Nucleus accumbens (tissue), 56 donors: ENCODE measurements at regions not wholly inside any gene's neighbourhood (a gene's known extent, or its start where the extent isn't known, plus 50 kb on each side); places are given as distances from the start of the nearest gene placed in this dataset.
A peak's percentile ranks its signal among the peaks of the same experiment; 100 is the strongest.

ENCODE experiments used
- DNase-seq, 56 donors: peaks; one replicate each; lab custom pipeline; 2025; lab: John Stamatoyannopoulos, UW

DNA sequence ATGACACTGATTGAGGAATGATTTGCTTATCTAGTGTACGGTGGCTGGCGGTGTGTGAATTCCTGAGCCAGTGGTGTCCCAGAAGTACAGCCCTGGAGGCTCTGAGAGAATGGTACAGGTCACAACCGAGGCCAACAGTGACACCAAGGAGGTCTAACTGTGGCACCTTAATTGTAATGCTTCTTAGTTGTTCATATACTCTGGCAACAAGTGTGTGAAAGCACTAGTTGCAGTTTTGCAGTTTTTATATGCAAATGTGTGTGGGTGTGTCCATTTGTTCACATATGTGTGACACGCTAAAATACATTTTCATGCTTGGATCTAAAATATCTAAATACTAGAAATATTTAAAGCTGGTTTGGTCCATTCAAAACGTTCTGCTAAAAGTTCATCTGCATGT, 185.3 kb upstream of the FMN2 start:
- no peak for DNase-seq

DNA sequence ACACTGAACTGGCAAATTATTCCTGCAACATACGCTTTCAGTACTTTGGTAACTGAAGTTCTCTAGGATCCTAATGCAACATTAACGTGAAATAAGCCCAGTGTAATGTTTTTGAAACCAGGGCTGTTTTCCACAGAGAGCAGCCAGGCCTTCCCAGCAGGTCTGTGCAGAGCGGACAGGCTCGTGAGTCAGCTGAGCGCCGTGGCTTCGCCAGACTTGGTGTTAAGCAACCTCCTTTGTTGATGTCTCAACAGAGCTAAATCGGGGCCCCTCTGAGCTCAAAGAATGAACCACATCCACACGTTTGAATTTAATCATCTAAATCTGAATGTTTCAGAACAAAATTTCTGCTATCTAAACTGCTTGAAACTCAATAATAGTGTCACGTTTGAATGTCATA, 181.8 kb upstream of the FMN2 start:
- DNase-seq, result peak in 1 of 56 donors; percentile 1

DNA sequence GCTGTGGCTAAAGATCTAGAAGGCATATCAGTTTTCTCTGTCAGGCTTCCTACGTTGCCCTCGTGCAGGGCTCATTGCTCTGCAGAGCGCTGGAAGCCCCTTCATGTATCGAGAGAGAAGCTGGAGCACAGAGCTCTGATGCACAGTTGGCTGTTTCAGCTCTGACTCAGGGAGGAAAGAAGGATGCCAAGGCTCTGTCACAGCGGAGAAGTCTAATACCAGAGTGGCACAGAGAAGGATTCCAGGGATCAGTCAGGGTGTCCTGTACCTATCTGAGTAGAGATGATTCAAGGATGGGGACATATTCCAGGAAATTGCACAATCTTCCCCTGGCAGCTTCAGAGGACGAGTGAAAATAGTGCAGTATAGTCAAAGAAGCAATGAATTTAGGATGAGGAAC, 179.2 kb upstream of the FMN2 start:
- no peak for DNase-seq

DNA sequence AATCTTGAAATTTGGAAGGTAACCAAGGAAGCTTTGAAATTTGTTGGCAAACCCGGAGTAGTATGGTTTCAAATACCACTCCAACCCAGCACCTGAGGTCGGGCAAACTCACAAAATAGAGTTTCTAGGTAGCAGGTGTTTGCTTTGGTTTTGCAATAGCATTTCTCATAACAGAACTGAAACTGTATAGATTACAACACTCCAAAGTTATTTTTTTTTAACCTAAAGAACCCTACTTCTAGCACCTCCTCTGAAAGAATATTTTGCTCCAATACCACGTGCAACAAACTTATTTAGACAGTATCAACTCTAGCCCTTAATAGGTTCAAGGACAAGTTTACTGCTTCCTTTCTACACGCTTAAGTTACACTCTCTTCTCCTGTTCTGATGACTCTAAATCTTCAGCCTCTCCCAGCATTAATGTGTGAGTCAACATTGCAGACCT, 178.5 kb upstream of the FMN2 start:
- DNase-seq, result no peak

DNA sequence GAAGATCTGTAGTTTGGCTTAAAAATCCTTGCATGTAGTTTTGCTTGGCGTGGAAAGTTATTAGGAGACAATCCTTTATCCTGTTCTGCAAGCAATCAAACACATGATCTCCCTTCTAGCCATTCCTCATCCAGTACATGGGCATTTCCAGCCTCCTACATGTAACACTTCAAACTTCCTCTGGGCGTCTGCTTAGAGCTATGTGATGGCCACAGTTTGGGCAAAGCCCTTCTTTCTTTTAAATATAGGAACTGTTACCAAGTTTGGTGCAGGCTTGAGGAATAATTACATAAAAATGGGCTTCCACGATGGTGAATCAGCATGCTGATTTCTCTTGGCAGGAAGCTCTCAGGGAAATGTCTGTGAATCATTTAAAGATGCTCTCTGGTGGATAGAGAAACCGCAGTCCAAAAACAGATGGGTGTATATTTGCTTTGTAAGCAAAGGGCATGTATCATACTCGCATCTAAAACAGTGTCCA, 176.9 kb upstream of the FMN2 start:
- DNase-seq, result no peak

DNA sequence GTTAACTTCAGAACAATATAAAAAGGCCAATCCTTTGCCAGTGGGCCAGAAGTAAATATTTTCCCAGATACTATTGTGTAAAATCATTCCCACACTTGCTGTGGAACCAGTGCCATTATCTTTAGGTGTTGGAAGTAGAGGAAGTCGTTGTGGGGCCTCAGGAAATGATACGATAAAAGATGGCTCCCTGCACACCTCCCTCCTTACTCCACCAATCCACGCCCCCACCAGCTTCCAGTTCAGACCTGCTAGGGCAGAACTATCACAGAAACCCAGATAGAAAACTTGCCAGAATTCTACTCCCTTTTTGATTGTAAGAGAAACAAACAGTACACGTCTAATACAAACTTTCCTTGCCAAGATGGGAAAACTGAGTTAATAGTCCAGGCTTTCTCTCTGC, 173.0 kb upstream of the FMN2 start:
- DNase-seq, result no peak

DNA sequence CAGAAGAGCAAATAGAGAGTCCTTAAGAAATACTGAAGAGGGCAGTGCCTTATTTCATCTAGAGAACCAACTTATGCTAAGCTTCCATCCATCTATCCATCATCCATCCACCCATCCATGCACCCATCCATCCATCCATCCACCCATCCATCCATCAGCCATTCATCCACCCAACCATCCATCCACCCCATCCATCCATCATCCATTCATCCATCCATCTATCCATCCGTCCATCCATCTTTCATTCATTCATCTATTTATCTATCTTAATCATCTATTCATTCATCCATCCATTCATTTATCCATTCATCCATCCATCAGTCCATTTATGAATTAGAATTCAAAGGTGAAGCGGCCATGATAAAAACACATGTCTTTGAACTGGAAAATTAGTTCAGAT, 171.5 kb upstream of the FMN2 start:
- no peak for DNase-seq

DNA sequence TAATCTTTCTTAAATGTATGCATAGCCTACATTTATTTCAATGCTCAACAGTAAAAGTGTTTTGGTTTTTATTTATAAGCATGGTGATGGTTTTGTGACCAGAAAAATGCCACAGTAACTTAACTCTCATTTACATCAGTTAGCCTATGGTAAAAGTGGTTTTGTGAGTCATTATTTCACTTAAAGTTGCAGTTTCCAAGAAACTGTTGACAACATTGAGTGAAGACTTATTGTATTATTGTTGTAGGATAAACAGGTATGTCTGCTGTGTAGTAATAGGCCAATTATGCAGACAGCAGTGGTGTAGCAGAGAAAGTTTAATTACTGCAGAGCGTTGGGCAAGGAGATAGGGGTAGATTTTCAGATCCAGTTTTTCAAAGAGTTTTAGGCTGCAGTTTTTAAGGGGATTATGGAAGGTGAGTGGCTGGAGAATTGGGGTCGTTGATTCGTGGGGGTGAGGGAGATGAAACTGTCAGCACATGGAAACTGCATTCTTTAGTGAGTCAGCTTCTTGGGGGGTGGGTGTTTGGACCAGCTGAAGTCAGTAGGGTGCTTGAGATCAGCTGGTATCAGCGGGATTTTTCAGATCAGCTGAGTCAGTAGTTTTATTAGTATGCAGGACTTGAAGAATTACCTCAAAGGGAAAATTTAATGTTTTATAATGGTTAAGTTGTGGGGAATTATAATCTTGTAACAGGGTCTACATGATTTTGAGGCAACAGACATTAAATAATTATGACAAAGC, 168.7 kb upstream of the FMN2 start:
- no peak for DNase-seq

DNA sequence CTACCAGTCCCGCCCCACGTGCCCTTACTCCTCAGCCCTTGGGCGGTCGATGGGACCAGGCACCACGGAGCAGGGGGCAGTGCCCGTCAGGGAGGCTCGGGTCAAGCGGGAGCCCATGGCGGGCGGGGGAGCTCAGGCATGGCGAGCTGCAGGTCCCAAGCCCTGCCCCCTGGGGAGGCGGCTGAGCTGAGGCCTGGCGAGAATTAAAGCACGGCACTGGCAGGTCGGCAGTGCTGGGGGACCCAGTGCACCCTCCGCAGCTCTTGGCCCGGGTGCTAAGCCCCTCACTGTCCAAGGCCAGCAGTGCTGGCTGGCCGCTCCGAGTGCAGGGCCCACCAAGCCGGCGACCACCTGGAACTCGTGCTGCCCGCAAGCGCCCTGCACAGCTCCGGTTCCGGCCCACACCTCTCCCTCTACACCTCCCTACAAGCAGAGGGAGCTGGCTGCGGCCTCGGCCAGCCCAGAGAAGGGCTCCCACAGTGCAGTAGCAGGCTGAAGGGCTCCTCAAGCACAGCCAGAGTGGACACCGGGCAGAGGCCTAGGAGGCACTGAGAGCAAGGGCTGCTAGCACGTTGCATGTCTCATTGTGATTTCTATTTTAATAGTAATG, 166.8 kb upstream of the FMN2 start:
- no peak for DNase-seq

DNA sequence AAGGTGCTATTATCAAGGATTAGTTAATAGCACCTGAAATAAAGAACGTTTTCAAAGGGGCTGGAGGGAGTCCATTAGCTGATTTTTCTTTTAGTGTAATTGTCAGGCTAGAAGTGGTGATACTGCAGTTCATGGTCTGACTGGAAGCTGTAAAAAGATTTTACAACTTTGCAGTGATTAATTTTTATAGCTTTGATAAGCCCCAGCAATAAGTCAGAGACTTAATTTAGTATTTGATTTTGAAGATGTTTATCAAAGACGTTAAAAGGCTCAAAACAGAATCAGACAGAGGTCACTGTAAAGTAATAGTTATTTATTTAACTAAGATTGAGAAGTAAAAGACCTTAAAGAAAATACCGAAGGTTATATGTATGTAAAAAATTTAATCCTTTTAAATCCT, 165.5 kb upstream of the FMN2 start:
- DNase-seq, result no peak

DNA sequence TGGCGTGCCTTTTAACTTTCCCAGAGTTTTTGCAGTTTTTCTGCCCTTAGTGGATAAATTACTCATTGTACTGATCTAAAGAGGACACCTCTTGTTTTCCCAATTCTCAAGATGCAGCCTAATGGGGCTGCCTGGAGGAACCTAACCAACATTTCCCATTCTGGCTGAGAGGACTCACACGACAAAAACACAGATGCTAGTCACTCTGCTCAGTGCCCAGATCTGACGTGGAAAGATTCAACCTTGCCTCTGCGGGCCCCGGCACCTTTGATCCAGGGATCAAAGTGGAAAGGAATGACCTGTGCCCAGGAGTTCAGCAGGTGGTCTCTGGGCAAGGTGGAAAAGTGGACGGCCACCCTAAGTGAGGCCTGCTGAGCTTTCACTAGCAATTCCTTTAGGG, 162.4 kb upstream of the FMN2 start:
- DNase-seq, result no peak

DNA sequence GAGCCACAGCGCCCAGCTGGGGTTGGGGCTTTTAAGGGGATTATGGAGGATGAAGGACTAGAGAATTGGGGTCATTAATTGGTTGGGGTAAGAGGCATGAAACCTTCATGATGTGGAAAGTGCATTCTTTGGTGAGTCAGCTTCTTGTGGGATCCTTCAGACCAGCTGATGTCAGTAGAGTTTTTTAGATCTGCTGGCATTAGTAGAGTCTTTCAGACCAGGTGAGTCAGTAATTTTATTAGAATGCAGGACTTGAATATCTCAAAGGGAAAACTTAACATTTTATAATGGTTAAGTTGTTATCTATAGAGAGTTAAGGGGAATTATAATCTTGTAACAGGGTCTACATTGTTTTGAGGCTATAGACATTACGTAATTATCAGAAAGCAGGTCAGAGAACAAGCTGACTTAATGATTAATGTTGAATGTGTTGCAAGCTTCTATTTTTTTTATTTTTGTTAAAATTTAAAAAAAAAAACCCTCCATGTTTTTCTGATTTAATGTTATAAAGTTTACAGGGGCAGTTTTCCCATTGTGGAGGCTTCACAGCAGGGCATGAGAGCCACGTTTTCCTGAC, 160.9 kb upstream of the FMN2 start:
- DNase-seq, result no peak

DNA sequence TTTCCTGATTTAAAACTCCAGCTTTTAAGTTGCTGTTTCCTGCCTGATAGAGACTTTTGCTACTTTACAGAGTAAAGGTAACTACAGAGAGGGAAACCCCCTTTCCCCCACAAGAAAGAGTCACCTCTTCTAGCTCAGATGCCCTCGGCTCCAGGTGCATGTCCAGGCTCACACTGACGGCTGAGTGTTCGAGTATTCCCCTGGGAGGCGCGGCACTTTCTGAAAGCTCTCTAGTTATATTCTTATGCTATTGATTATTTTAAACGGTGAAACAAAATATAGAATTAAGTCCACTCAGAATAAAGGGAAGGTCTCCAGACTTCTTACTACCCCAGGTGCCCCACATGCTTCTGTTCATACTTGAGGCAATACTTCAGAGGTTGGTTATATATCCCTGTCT, 160.3 kb upstream of the FMN2 start:
- DNase-seq, result no peak

DNA sequence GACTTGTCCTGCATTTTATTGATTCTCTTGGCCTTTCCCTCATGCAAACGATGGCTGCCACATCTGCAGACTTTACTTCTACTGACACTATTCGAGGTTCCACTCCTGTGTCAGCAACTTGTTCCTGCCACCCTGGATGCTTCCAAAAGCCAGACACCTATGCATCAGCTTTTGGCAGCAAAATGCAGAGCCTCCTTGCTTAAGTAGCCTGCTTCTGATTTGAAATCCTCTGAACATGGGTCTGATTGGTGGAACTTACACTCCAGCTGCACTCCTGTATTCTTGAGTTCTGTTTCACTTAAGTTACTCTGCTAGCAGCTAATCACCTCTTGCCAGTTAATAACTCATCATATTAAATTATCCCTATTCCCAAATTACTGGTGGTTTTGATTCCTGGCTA, 152.1 kb upstream of the FMN2 start:
- no peak for DNase-seq

DNA sequence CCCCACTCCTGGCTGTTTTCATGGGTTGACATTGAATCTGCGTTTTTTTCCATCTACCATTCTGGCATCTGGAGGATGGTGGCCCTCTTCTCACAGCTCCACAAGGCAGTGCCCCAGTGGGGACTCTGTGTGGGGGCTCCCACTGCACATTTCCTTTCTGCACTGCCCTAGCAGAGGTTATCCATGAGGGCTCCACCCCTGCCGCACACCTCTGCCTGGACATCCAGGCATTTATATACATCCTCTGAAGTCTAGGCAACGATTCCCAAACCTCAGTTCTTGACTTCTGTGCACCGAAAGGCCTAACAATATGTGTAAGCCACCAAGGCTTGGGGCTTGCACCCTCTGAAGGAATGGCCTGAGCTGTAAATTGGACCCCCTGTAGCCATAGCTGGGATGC, 147.9 kb upstream of the FMN2 start:
- DNase-seq, result no peak

DNA sequence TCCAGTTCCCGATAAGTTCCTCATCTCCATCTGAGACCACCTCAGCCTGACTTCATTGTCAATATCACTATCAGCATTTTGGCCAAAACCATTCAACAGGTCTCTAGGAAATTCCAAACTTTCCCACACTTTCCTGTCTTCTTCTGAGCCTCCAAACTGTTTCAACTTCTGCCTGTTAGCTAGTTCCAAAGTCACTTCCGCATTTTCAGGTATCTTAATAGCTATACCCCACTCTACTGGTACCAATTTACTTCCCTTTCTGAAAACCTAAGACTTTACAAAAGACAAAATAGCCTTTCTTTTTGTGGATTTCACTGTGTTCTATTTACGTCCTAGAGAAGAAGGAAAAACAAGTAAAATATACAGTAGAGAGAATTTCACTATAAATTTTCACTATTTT, 147.0 kb upstream of the FMN2 start:
- no peak for DNase-seq

DNA sequence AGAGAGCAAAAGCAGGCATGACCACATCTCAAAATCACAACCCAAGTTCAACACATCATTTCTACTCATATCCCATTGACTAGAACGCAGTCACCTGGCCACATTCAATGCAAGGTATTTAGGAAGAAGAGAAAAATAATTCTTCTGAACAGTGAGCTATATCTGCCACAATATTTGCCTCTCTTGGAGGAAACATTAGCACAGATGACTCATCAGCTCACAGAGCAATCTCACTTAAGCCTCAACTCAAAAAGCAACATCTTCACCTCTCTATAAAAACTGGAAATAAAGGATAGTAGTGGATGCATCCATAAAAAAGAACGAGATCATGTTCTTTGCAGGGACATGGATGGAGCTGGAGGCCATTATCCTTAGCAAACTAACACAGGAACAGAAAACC, 143.9 kb upstream of the FMN2 start:
- DNase-seq, result no peak

DNA sequence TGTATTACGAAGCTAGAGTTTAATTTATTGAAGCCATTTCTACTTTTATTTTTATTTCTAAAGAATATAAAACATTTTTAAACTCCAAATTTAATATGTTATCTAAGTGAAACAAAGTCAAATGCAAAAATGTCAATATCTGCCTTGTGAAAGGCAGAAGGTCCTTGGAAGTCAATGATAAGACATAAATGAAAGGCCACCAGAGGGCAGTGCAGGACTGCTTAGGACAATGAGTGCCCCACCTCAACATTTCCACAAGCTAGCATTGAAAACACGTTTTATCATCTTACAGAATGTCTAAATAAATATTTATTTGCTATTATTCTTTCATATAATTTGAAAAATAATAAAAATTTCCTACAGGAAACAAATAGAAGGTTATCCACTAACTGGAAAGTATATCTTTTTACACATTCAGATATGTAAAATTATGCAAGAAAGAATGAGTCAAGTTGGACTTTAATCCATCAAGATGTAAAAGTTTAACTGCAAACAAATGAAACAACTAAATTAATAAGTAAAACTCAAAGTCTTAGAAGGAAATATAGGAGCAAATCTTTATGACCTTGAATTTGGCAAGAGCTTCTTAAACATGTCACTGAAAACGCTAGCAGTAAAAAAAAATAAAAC, 140.1 kb upstream of the FMN2 start:
- DNase-seq, result peak in 33 of 56 donors; percentile 6 to 86 (median 32)

DNA sequence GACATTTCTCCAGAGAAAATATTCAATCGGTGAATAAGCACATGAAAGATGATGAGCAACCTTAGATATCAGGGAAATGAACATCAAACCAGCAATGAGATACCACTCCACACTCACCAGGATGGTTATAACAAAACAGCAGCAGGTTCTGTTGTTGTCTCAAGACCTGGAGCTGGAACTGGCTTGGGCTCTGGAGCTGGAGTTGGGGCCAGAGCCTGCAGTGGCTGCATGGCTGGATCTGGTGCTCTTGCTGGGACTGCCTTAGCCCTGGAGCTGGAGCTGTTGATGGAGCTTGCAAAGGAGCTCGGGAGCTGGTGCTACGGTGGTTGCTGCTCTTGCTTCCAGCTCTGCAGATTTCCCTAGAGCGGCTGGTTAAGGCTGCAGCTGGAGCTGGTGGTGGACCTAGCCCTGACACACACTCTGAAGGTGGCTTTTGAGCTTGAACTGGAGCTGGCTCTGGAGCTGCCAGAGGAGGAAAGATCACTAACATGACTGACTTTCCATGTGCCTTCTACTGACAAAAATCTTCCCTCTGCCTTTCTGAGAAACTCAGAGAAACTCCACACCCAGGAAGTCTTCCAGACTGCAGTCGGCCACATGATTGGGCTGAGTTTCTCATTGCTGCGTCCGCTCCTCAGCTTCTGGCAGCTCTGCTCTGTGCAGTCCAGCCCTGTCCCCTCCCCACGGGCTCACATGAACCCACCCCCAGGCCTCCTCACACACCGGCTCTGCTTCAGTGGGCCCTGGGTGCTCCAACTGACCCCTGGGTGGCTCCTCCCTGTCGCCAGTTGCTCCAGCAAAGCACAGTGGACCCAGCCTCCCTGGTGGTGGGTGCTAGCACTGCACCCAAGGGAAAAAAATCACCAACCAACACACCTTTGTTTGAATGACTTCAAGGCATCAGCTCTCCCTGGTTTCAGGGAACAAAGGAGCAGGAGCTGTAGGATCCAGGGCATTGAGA, 139.1 kb upstream of the FMN2 start:
- no peak for DNase-seq

DNA sequence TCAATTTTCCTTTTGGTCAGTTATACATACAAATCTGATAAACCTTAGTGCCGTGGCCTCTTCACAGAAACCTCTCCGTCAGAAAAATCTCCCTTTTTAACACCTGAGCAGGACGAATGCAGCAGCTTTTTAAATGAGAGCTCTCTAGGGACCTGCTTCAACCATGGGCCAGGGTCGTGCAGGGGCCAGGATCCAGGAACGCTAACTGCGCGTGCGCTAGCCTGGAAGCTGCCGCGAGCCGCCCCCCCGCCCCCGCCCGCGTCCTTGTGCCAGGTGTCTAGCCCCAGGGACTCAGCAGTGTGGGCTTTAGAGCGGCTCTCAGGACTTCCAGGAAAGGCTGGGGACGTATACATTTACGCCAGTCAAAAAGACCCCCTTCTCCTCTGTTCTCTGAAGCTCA, 136.8 kb upstream of the FMN2 start:
- DNase-seq, result no peak
